Erythroblast (primary cell): ENCODE measurements at regions not wholly inside any gene's neighbourhood (a gene's known extent, or its start where the extent isn't known, plus 50 kb on each side); places are given as distances from the start of the nearest gene placed in this dataset.

Experiments used
- GATA1 ChIP-seq: IDR thresholded peaks from 2 replicates; pipeline ENCODE4 v1.6.1; 2011; ENCODE audit warnings: low read depth, mild to moderate bottlenecking, control low read depth, low read length, moderate library complexity
- POLR2A ChIP-seq: IDR thresholded peaks from 2 replicates; pipeline ENCODE4 v1.6.1; 2011; ENCODE audit warnings: mild to moderate bottlenecking, low read length

GRCh38 chr10:78363190-78363589, 329.5 kb downstream of the RPS24 start:
- TF ChIP-seq POLR2A (no peak), GATA1 (no peak)
